ENCODE measurements at regions not wholly inside any gene's neighbourhood (a gene's known extent, or its start where the extent isn't known, plus 50 kb on each side); places are given as distances from the start of the nearest gene placed in this dataset.

GRCh38 chr5:143497749-143498148 is 94.3 kb upstream of the NR3C1 start:
- no peak for DNase-seq (ENCODE audit: low read depth in 2 of 2)

DNA sequence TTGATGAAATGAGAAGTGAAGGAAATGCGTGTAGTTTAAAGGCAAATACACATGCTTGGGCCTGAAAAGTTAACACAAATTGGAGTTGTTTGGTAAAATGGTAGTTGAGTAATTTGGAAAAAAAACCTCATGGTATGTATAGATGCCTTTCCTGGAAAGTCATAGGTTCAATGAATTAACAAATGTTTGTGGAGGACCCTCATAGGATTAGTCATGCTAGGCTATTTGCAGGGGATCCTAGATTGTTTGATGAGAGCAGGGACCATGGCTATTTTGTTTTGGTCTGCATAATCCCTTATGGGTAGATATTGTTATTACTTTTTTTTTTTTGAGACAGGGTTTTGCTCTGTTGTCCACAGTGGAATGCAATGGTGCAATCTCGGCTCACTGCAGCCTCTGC is 93.5 kb upstream of the NR3C1 start:
- peak in 1 of 2 experiments; percentile 52 for DNase-seq (ENCODE audit: low read depth in 2 of 2)

DNA sequence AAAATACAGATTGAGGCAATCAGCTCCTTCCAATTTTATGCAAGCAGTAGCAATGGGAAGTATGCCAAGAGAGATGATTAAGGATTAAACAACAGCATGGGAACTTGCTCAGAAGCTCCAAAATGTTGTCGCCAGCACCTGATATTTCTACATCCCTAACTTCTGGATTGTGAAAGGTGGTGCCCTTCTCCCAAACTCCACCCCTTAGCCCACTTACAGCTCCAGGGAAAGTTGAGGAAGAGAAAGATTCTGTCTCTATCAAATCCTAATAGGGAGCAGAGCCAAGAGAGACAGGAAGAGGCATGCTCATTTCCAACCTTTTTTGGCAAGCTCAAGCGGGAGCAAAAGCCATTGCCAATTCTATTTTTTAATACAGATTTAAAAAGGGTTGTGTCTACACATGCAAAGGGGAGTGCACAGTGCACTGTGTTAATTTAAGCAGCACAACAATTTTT is 92.4 kb upstream of the NR3C1 start:
- DNase-seq (ENCODE audit: low read depth in 2 of 2), result peak; percentile 81 to 83

- no peak for DNase-seq (ENCODE audit: low read depth in 2 of 2)
Measured at GRCh38 chr5:143495110-143495509, 91.6 kb upstream of the NR3C1 start.

DNA sequence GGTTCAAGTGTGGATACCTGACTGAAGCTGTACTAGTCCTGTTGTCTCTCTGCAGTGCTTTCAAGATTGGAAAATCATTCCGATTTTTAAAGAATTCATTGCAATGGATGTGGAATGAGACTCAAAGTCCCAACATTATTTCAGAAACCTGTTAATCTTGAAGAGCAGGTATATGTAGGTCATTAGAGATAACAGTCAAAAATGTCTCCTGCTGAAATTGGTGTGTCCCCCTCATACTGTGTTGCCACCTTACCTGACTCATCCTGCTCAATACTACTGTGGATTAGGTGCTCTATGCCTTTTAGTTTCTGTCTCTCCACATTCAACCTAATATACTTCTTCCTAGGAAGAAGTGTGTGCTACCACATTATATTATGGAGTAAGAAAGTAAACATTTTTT is 91.1 kb upstream of the NR3C1 start:
- DNase-seq (ENCODE audit: low read depth in 2 of 2), result no peak

DNA sequence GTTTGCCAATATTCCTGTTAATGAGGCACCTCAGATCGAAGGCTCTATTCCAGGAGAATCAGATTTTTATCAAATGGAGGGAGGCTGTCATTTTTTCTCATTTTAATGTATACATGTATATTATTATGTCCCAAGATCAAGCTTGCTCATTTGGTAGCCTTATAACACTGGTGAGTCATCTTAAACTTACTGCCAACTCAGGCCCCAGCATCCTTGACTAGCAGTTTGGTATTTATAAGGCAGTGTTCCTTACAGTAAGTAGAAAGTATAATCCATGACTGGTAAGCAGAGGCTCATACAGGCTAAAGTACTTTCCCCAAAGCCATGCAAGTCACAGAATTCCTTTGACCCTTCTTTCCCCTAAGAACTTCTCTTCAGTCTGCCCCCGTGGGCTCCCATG is 90.7 kb upstream of the NR3C1 start:
- peak; percentile 69 to 72 for DNase-seq (ENCODE audit: low read depth in 2 of 2)

- no peak for DNase-seq (ENCODE audit: low read depth in 2 of 2)
Measured at GRCh38 chr5:143492783-143493182, 89.3 kb upstream of the NR3C1 start.

- DNase-seq (ENCODE audit: low read depth in 2 of 2), result no peak
Measured at GRCh38 chr5:143491646-143492045, 88.2 kb upstream of the NR3C1 start.

DNA sequence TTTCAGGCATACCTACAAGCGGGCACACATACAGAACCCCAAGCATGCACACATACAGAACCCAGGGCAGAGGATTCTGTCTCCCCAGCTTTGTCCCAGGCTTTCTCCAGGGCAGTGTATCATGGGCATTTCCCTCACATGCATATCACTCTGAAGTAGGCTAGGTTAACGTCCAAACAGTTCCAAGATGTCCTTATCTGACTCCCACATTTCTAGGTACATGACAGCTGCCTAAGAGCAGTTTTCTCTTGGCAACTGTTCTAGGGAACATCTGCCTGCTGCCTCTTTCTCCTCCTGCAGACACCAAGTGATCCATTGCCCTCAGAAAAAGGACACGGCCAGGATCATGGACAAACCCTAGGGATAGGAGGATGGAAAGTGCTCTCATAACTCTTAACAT is 84.9 kb upstream of the NR3C1 start:
- DNase-seq (ENCODE audit: low read depth in 2 of 2), result no peak

DNA sequence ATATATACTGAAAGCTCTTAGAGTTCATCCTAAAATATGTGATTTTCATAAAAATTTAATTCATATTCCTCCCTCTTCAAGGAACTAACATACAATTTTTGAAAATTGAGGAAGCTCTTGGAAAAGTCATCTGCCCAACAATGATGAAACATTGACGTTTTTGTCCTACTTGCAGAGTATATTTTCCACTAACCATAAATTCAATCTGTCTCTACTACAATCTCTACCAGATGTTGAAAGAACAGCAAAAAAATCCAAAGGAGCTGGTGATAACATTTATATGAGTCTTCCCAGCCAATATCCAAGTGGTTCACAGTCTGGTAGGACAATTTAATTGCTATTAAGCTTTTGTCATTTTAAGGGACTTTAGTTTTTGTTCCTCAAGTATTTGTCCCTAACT is 81.1 kb upstream of the NR3C1 start:
- no peak for DNase-seq (ENCODE audit: low read depth in 2 of 2)

GRCh38 chr5:143481697-143482531 is 78.4 kb upstream of the NR3C1 start:
- no peak for DNase-seq (ENCODE audit: low read depth in 2 of 2)

GRCh38 chr5:143480001-143480400 is 76.5 kb upstream of the NR3C1 start:
- DNase-seq (ENCODE audit: low read depth in 2 of 2), result no peak

GRCh38 chr5:143479394-143479793 is 75.9 kb upstream of the NR3C1 start:
- DNase-seq (ENCODE audit: low read depth in 2 of 2), result no peak

GRCh38 chr5:143476601-143477211 is 73.2 kb upstream of the NR3C1 start:
- DNase-seq (ENCODE audit: low read depth in 2 of 2), result no peak

DNA sequence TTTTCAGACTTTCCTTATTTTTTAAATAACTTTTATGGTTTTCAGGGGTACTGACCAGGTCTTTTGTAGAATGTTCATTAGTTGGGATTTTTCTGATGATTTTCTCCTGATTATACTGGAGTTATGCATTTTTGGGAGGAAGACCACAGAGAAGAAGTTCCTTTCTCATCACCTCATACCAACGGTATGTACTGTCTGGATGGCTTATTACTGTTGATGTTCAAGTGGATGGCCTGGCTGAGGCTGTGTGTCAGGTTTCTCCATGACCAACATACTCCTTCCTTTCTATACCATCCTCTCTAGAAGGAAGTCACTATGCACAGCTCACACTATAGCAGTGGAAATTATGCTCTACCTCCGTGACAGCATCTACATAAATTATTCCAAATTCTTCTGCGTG is 71.1 kb upstream of the NR3C1 start:
- DNase-seq (ENCODE audit: low read depth in 2 of 2), result no peak

DNA sequence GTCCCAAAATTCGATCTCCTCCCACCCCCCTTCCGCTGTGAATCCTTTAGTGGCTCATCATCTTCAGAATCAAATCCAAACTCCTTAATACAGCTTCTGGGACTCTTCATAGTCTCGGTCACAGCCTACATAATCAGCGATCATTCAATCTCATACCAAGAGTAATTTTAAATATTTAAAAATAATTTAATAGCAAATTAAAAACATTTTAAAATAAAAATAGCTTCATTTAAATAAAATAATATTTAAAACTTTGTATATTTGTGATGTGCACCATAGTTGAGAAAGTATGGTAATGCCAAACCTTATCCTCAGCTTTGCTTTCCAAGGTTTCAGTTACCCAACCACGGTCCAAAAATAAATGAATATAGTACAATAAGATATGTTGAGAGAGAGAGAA is 70.0 kb upstream of the NR3C1 start:
- DNase-seq (ENCODE audit: low read depth in 2 of 2), result no peak

DNA sequence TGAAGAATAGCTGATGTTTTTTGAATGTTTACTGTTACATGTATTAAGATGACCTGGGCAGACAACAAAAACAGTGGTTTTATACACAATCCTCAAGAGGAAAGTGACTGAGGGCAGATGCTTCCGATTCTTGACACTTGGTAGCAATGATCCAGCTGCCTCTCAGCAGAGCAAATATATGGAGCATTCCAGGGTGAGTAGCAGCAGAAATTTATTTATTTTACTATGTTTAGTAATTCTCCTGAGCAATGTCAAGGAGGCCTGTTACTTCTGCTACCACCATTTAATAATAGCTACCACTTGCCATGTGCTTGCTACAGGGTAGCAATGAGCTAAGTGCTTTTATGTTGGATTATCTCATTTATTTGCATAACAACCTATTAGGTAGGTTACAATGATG is 69.1 kb upstream of the NR3C1 start:
- DNase-seq (ENCODE audit: low read depth in 2 of 2), result no peak

DNA sequence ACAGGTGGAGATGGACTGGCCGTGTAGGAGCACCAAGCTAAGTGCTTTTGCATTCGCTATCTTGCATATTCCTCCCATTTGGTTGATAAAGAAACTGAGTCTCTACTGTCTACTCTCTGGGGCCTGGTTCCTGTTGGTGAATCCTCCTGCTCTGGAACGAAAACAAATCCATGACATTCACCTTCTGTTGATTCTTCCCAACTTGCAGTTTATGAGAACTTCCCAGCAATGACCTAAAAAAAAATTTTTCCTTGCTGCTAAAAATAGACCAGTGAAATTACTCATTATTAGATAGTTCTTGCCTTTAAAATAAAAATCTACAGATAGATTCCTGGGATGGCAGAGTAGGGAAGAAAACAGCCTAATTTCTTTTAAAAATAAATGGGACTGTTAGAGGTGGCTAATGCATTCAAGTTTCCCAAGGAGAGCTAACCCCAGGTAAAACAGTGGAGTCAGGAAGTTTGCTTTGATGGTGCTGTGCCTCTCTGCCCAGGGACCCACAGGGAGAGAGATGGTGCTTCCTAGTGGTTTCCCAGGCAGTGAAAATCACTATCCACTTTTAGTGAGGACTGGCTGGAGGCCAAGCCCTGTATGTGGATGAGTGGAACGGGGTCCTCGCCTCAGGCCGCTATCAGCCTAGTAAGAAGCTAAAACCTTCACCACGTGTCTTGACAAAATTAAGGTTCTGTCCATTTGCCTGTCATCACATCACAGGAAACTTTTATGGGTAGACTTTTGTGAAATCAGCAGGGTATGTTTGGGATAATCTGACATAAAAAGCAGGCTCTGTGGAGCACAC is 68.4 kb upstream of the NR3C1 start:
- DNase-seq (ENCODE audit: low read depth in 2 of 2), result no peak

DNA sequence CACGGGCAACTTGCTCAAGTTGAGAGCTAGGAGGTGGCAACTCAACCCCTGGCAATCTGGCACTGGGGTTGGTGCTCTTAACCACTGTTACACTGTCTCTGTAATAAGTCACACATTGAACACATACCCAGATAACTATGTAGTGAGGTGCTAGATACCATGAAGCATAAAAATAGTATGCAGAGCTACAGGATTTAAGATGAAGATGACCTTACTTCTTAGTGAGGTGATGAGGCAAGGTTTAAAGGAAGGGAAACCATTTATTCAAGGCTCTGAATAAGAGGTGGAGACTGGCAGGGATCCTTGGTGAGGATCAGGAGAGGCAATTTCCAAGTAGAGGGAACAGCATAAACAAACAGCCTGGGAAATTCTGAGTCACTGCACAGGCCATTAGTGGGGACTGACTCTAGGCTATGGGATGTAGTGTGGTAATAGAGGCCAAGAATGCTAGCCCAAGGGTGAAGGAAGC is 67.6 kb upstream of the NR3C1 start:
- no peak for DNase-seq (ENCODE audit: low read depth in 2 of 2)

- DNase-seq (ENCODE audit: low read depth in 2 of 2), result no peak
Measured at GRCh38 chr5:143470120-143470519, 66.6 kb upstream of the NR3C1 start.

- DNase-seq (ENCODE audit: low read depth in 2 of 2), result no peak
Measured at GRCh38 chr5:143469125-143469524, 65.6 kb upstream of the NR3C1 start.

GRCh38 chr5:143466632-143467031 is 63.1 kb upstream of the NR3C1 start:
- DNase-seq (ENCODE audit: low read depth in 2 of 2), result no peak

Data from fibroblast of skin of left quadriceps (primary cell).